ENCODE measurements at regions not wholly inside any gene's neighbourhood (a gene's known extent, or its start where the extent isn't known, plus 50 kb on each side); places are given as distances from the start of the nearest gene placed in this dataset.
"Not testable (repeated sequence)": the region's sequence is repeated elsewhere in the genome, so short reads cannot be mapped to it uniquely, and the experiment has no call there.

DNA sequence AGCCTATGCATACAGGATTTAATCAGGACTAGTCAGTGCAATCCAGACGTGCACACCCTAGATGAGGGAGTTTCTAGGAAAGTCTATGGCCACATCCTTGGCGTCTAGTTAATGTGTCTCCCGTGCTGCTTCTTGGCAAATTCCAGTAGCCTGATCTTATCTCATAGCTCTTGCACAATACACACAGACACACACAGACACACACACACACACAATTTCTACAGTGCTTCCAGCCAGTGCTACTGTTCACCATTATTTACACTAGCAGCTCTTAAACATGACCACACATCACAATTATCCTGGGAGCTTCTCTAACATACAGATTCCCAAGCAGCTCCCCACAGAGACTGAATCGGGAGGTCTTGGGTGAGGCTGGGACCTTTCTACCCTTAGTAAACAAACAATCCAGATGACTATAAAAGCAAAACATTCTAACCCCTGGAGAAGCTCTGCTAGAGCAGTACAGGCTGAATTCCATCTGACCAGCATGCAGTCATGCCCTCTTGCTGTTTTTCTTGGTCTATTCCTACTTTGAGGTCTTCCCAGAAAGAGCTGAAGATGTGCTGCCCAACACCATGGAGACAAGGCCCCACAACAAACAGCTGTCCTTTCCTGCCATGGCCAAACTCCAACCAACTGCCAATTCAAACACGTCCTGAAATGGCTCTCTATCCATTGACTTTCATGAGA lies 236.6 kb downstream of the DEPDC1B start:
- intact Hi-C loops (cut with DNase I; ENCODE audit: low total_unique reads) = no loop called here
- TF ChIP-seq EP300 (IDR thresholded peaks at IDR 0.05) (no peak), POLR2AphosphoS5 (IDR thresholded peaks at IDR 0.05) (no peak), POLR2A (IDR thresholded peaks at IDR 0.05) (no peak)
- TF ChIP-seq, protein P1, sequence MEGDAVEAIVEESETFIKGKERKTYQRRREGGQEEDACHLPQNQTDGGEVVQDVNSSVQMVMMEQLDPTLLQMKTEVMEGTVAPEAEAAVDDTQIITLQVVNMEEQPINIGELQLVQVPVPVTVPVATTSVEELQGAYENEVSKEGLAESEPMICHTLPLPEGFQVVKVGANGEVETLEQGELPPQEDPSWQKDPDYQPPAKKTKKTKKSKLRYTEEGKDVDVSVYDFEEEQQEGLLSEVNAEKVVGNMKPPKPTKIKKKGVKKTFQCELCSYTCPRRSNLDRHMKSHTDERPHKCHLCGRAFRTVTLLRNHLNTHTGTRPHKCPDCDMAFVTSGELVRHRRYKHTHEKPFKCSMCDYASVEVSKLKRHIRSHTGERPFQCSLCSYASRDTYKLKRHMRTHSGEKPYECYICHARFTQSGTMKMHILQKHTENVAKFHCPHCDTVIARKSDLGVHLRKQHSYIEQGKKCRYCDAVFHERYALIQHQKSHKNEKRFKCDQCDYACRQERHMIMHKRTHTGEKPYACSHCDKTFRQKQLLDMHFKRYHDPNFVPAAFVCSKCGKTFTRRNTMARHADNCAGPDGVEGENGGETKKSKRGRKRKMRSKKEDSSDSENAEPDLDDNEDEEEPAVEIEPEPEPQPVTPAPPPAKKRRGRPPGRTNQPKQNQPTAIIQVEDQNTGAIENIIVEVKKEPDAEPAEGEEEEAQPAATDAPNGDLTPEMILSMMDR (IDR thresholded peaks at IDR 0.05) = no peak
- DNase-seq = no peak
- no peak overlapping the region for H3K27ac ChIP-seq
- no peak overlapping the region for H3K4me3 ChIP-seq
- WGBS, 5 donors = 47 to 65% (median 54%) methylated on average over 5 of the region's 5 CpGs
- no peaks in the 10 kb centered on the region for H3K36me3 ChIP-seq
- H3K9me3 ChIP-seq = no peaks in the 10 kb centered on the region
- H3K4me1 ChIP-seq = no peaks in the 10 kb centered on the region
- no peaks in the 10 kb centered on the region for H3K27me3 ChIP-seq

DNA sequence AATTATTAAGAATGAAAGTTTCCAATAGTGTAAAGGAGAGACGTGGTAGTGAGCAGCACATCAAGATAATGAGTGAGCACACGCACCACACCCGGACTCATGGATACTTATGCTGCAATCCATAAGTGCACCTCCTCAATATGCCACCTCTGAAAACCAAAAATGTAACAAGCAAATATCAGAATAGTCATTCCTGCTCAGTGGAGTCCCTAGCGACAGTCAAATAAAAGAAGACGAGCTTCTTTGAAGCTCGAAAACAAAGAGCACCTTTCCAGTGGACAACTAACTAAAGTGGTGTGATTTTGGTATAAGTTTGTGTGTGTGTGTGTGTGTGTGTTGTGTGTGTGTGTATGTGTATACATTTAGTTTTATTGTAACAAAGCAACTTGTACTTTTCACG lies 241.3 kb downstream of the DEPDC1B start:
- Histone ChIP-seq H3K4me1 (no peaks in the 10 kb centered on the region), H3K9me3 (no peaks in the 10 kb centered on the region), H3K36me3 (no peaks in the 10 kb centered on the region), H3K4me3 (no peak overlapping the region), H3K27ac (no peak overlapping the region), H3K27me3 (no peaks in the 10 kb centered on the region)
- 70 to 87% (median 78%) methylated on average over 7 of the region's 7 CpGs for WGBS, 5 donors
- no peak for DNase-seq
- TF ChIP-seq EP300 (IDR thresholded peaks at IDR 0.05) = no peak
- TF ChIP-seq POLR2A (IDR thresholded peaks at IDR 0.05) = no peak
- TF ChIP-seq, protein P1 (IDR thresholded peaks at IDR 0.05) = no peak
- TF ChIP-seq POLR2AphosphoS5 (IDR thresholded peaks at IDR 0.05) = no peak
- intact Hi-C loops (cut with DNase I; ENCODE audit: low total_unique reads) = no loop called here

DNA sequence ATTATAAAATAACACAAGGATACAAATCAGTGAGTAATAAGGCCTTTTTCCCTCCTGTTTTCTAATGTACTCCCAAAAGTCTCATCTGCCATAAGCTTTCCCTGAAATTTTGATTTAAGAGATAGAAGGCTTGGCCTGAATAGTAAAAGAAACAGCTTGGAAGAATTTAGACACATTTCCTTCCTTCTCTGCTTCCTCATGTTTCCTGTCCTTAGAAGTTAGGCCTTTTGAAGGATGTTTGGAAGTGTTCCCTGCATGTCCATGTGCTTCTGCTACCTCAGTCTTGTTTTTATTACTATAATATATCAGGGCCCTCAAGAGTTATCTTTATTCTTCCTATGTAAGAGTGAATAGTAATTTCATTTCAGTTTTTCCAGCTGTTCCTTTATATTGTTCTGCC lies 242.7 kb downstream of the DEPDC1B start:
- DNase-seq = peak in 1 of 2 donors; percentile 14
- Histone ChIP-seq H3K36me3 (no peaks in the 10 kb centered on the region), H3K27ac (no peak overlapping the region), H3K9me3 (no peaks in the 10 kb centered on the region), H3K27me3 (no peaks in the 10 kb centered on the region), H3K4me3 (no peak overlapping the region), H3K4me1 (no peaks in the 10 kb centered on the region)
- TF ChIP-seq POLR2A (IDR thresholded peaks at IDR 0.05) = no peak
- TF ChIP-seq POLR2AphosphoS5 (IDR thresholded peaks at IDR 0.05) = no peak
- TF ChIP-seq, protein P1 (IDR thresholded peaks at IDR 0.05) = no peak
- TF ChIP-seq EP300 (IDR thresholded peaks at IDR 0.05) = no peak
- intact Hi-C loops (cut with DNase I; ENCODE audit: low total_unique reads) = no loop called here

DNA sequence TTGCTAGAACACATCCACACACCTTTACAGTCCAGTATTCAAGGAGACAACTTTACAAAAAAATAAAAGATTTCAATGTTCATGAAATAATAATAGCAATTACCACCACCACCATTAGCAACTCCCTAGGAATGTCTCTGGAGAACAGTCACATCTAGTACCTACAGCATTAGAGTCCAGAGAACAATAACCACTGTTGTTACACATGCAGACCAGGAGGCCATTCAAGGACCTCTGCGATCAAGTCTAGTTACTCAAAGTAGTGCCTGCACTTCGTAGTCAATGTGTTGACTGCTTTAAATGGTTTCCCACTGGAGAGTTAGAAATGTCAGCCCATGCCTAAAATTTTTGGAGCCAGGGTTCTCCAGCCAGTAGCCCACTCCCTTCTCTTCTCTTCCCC lies 244.4 kb downstream of the DEPDC1B start:
- DNase-seq = no peak
- no peaks in the 10 kb centered on the region for H3K9me3 ChIP-seq
- no peaks in the 10 kb centered on the region for H3K27me3 ChIP-seq
- no peaks in the 10 kb centered on the region for H3K36me3 ChIP-seq
- H3K4me1 ChIP-seq = no peaks in the 10 kb centered on the region
- TF ChIP-seq EP300 (IDR thresholded peaks at IDR 0.05) (no peak), POLR2A (IDR thresholded peaks at IDR 0.05) (no peak), POLR2AphosphoS5 (IDR thresholded peaks at IDR 0.05) (no peak)
- TF ChIP-seq, protein P1 (IDR thresholded peaks at IDR 0.05) = no peak
- no peak overlapping the region for H3K4me3 ChIP-seq
- no peak overlapping the region for H3K27ac ChIP-seq
- intact Hi-C loops (cut with DNase I; ENCODE audit: low total_unique reads) = no loop called here
- WGBS, 5 donors = 91 to 96% (median 92%) methylated on average over 2 of the region's 2 CpGs

DNA sequence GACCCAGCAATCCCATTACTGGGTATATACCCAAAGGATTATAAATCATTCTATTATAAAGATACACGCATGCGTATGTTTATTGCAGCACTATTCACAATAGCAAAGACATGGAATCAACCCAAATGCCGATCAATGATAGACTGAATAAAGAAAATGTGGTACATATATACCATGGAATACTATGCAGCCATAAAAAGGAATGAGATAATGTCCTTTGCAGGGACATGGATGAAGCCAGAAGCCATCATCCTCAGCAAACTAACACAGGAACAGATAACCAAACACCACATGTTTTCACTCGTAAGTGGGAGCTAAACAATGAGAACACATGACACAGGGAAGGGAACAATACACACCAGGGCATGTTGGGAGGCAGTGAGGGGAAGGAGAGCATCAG lies 245.7 kb downstream of the DEPDC1B start:
- H3K36me3 ChIP-seq; DNase-seq; H3K27ac ChIP-seq; intact Hi-C loops (cut with DNase I; ENCODE audit: low total_unique reads); H3K27me3 ChIP-seq; H3K4me3 ChIP-seq; H3K9me3 ChIP-seq; H3K4me1 ChIP-seq: not testable (repeated sequence)
- WGBS, 5 donors = 94 to 99% (median 98%) methylated on average over 4 of the region's 4 CpGs
